Prostate gland (tissue), 2 donors: ENCODE measurements at regions not wholly inside any gene's neighbourhood (a gene's known extent, or its start where the extent isn't known, plus 50 kb on each side); places are given as distances from the start of the nearest gene placed in this dataset.

ENCODE experiments used
- DNase-seq: peaks from one replicate; pipeline ENCODE4 v3.0.0-alpha.2; 2019; ENCODE audit warnings: low spot score
- H3K27ac ChIP-seq, 2 donors: fragments of 200-600 bp; sonication (generic); 2 replicates each; pipeline ENCODE4 v1.5.1; 2017 to 2019
- H3K27me3 ChIP-seq: fragments of 200-600 bp; sonication (generic); replicated peaks from 2 replicates; pipeline ENCODE4 v1.5.1; 2019; ENCODE audit not compliant: insufficient read depth
- H3K36me3 ChIP-seq, 2 donors: fragments of 200-600 bp; sonication (generic); 1 replicate in 1 of 2; 2 replicates in 1 of 2; pipeline versions ENCODE4 v1.5.1 to v1.8.1; 2017 to 2019
- H3K4me1 ChIP-seq: fragments of 200-600 bp; sonication (generic); replicated peaks from 2 replicates; pipeline ENCODE4 v1.5.1; 2019
- H3K4me3 ChIP-seq, 2 donors: fragments of 200-600 bp; sonication (generic); 2 replicates each; pipeline ENCODE4 v1.5.1; 2017 to 2019
- H3K9me3 ChIP-seq: fragments of 200-600 bp; sonication (generic); 2 replicates; pipeline ENCODE4 v1.5.1; 2017
- CTCF ChIP-seq, 4 experiments: fragments of 200-600 bp in 2 of 4; fragments of 450-650 bp in 2 of 4; sonication (generic) in 2 of 4; IDR thresholded peaks; 1 replicate in 3 of 4; 2 replicates in 1 of 4; pipeline ENCODE4 v1.5.1; 2016 to 2019; ENCODE audit warnings: antibody characterized with exemption in 4 of 4, mild to moderate bottlenecking in 2 of 4, moderate library complexity in 2 of 4
- POLR2A ChIP-seq: fragments of 450-650 bp; IDR thresholded peaks from one replicate; pipeline ENCODE4 v1.6.1; 2016; ENCODE audit warnings: antibody characterized with exemption, mild to moderate bottlenecking
- POLR2AphosphoS5 ChIP-seq: sonication (generic); formaldehyde crosslinking; IDR thresholded peaks from one replicate; pipeline ENCODE4 v1.6.1; 2017; ENCODE audit warnings: antibody characterized with exemption
- WGBS: methylation state at CpG from one replicate; pipeline ENCODE4 v1.1.5; 2018; 5-methylcytosine and 5-hydroxymethylcytosine counted together
- intact Hi-C: fragments of 100-400 bp; cut with DNase I; formaldehyde crosslinking; loops from one replicate; pipeline ENCODE4 v1.14.2; 2022

- Histone ChIP-seq H3K4me1 (no peaks in the 10 kb centered on the region), H3K4me3 (no peak overlapping the region), H3K36me3 (no peaks in the 10 kb centered on the region), H3K9me3 (no peaks in the 10 kb centered on the region), H3K27ac (no peak overlapping the region), H3K27me3 (no peaks in the 10 kb centered on the region)
- intact Hi-C loops: no loop called here
- DNase-seq: no peak
- TF ChIP-seq POLR2A (no peak), CTCF (IDR thresholded peaks at IDR 0.05) (no peak), POLR2AphosphoS5 (no peak)
Measured at GRCh38 chr13:95463531-95463930, 89.0 kb upstream of the CLDN10 start.

GRCh38 chr13:95470574-95471366, 81.8 kb upstream of the CLDN10 start:
- 77% methylated on average over 19 of the region's 19 CpGs for WGBS
- intact Hi-C loops: no loop called here
- no peaks in the 10 kb centered on the region for H3K4me1 ChIP-seq
- DNase-seq: no peak
- H3K27me3 ChIP-seq: no peaks in the 10 kb centered on the region
- no peak for TF ChIP-seq CTCF (IDR thresholded peaks at IDR 0.05)
- no peak for TF ChIP-seq POLR2A
- no peak overlapping the region for H3K27ac ChIP-seq
- no peak overlapping the region for H3K4me3 ChIP-seq
- H3K9me3 ChIP-seq: no peaks in the 10 kb centered on the region
- H3K36me3 ChIP-seq: no peaks in the 10 kb centered on the region

- no peaks in the 10 kb centered on the region for H3K9me3 ChIP-seq
- H3K4me1 ChIP-seq: no peaks in the 10 kb centered on the region
- WGBS: 88% methylated on average over 2 of the region's 2 CpGs
- intact Hi-C loops: no loop called here
- no peak overlapping the region for H3K27ac ChIP-seq
- no peak overlapping the region for H3K4me3 ChIP-seq
- H3K27me3 ChIP-seq: no peaks in the 10 kb centered on the region
- TF ChIP-seq CTCF (IDR thresholded peaks at IDR 0.05) (no peak), POLR2A (no peak), POLR2AphosphoS5 (no peak)
- DNase-seq: no peak
- no peaks in the 10 kb centered on the region for H3K36me3 ChIP-seq
Measured at GRCh38 chr13:95471960-95472359, 80.6 kb upstream of the CLDN10 start.

- H3K36me3 ChIP-seq: no peaks in the 10 kb centered on the region
- TF ChIP-seq POLR2A (no peak), POLR2AphosphoS5 (no peak), CTCF (IDR thresholded peaks at IDR 0.05) (no peak)
- 79% methylated on average over 3 of the region's 3 CpGs for WGBS
- no peaks in the 10 kb centered on the region for H3K27me3 ChIP-seq
- no peak overlapping the region for H3K27ac ChIP-seq
- H3K9me3 ChIP-seq: no peaks in the 10 kb centered on the region
- H3K4me3 ChIP-seq: no peak overlapping the region
- intact Hi-C loops: no loop called here
- DNase-seq: no peak
- H3K4me1 ChIP-seq: no peaks in the 10 kb centered on the region
Measured at GRCh38 chr13:95474992-95475391, 77.5 kb upstream of the CLDN10 start.

- Histone ChIP-seq H3K36me3 (no peaks in the 10 kb centered on the region), H3K4me3 (no peak overlapping the region), H3K4me1 (no peaks in the 10 kb centered on the region), H3K27ac (no peak overlapping the region), H3K27me3 (no peaks in the 10 kb centered on the region), H3K9me3 (no peaks in the 10 kb centered on the region)
- intact Hi-C loops: no loop called here
- TF ChIP-seq POLR2AphosphoS5: no peak
- no peak for TF ChIP-seq CTCF (IDR thresholded peaks at IDR 0.05)
- TF ChIP-seq POLR2A: no peak
- DNase-seq: no peak
- WGBS: 86% methylated on average over 6 of the region's 6 CpGs
Measured at GRCh38 chr13:95477187-95477586, 75.3 kb upstream of the CLDN10 start.
